ENCODE measurements at regions not wholly inside any gene's neighbourhood (a gene's known extent, or its start where the extent isn't known, plus 50 kb on each side); places are given as distances from the start of the nearest gene placed in this dataset.

GRCh38 chr5:107218457-107219193 is 452.1 kb downstream of the EFNA5 start:
- Histone ChIP-seq H3K9me3 (no peaks in the 10 kb centered on the region), H3K9me2 (no peaks in the 10 kb centered on the region), H3K4me1 (ENCODE audit: control insufficient read depth in 1 of 2, insufficient read depth in 2 of 2, low read depth in 1 of 2, low read length in 1 of 2) (peaks cover 4% of the 10 kb centered on the region in 2 experiments; a peak in 2 of 4 replicates), H3K79me2 (ENCODE audit: insufficient read depth) (no peaks in the 10 kb centered on the region), H3K4me3 (ENCODE audit: low read depth in 2 of 2, low read length in 1 of 2) (no peak overlapping the region), H4K20me1 (ENCODE audit: insufficient read depth) (no peaks in the 10 kb centered on the region), H3K36me3 (replicated peaks in 1 of 2; ENCODE audit: control insufficient read depth in 1 of 2, insufficient read depth in 2 of 2, low read length in 1 of 2) (no peaks in the 10 kb centered on the region), H3K4me2 (no peak overlapping the region), H3K27ac (ENCODE audit: low read depth in 2 of 2, low read length in 1 of 2) (peak overlapping the region in 1 of 2 experiments; percentile 28; a peak in 1 of 4 replicates), H3K9ac (no peak overlapping the region), H2AFZ (ENCODE audit: low read depth) (no peak overlapping the region), H3K27me3 (ENCODE audit: insufficient read depth) (no peaks in the 10 kb centered on the region), H3F3A (replicated peaks; ENCODE audit: insufficient read depth) (peaks cover 9% of the 10 kb centered on the region)
- POLR2A ChIA-PET, result no interaction called here
- CTCF ChIA-PET, result interaction anchor here (0.6 to 1.2 kb wide), 2 partner anchors 12 to 29 kb away, joined by 3 read pairs; no protein-coding TSS in a partner anchor
- no peak for TF ChIP-seq PBX3 (IDR thresholded peaks at IDR 0.05)
- TF ChIP-seq ZBTB33 (IDR thresholded peaks at IDR 0.05; ENCODE audit: borderline replicate concordance, low read depth), result no peak
- no peak for TF ChIP-seq CTCF (IDR thresholded peaks at IDR 0.05)
- TF ChIP-seq SMC3 (IDR thresholded peaks at IDR 0.05; ENCODE audit: low read depth, low read length), result no peak
- no peak for TF ChIP-seq IRF3 (IDR thresholded peaks at IDR 0.05; ENCODE audit: low read depth, low read length)
- no peak for TF ChIP-seq YY1 (IDR thresholded peaks at IDR 0.05; ENCODE audit: low read depth)
- no peak for TF ChIP-seq GATA2 (CRISPR knock-in tag; IDR thresholded peaks at IDR 0.05)
- no peak for DNase-seq
- 81% methylated on average over 1 of the region's 1 CpG for WGBS (ENCODE audit: low lambda C conversion rate)

- Histone ChIP-seq H3K9ac (no peak overlapping the region), H4K20me1 (ENCODE audit: insufficient read depth) (no peaks in the 10 kb centered on the region), H3K36me3 (replicated peaks in 1 of 2; ENCODE audit: control insufficient read depth in 1 of 2, insufficient read depth in 2 of 2, low read length in 1 of 2) (no peaks in the 10 kb centered on the region), H2AFZ (ENCODE audit: low read depth) (no peak overlapping the region), H3K4me2 (no peak overlapping the region), H3K9me3 (no peaks in the 10 kb centered on the region), H3K9me2 (no peaks in the 10 kb centered on the region), H3K4me3 (ENCODE audit: low read depth in 2 of 2, low read length in 1 of 2) (no peak overlapping the region), H3K27me3 (ENCODE audit: insufficient read depth) (no peaks in the 10 kb centered on the region), H3F3A (replicated peaks; ENCODE audit: insufficient read depth) (peaks cover 9% of the 10 kb centered on the region), H3K27ac (ENCODE audit: low read depth in 2 of 2, low read length in 1 of 2) (peak overlapping the region in 1 of 2 experiments; percentile 28; a peak in 1 of 4 replicates), H3K79me2 (ENCODE audit: insufficient read depth) (no peaks in the 10 kb centered on the region), H3K4me1 (ENCODE audit: control insufficient read depth in 1 of 2, insufficient read depth in 2 of 2, low read depth in 1 of 2, low read length in 1 of 2) (peaks cover 4 to 8% of the 10 kb centered on the region in 2 experiments; a peak in 3 of 4 replicates)
- DNase-seq, result no peak
- TF ChIP-seq PBX3 (IDR thresholded peaks at IDR 0.05) (peak; percentile 50; the same call in 1 of the 2 replicates), POLR2AphosphoS5 (IDR thresholded peaks at IDR 0.05; ENCODE audit: low read depth, low read length) (no peak), TCF12 (IDR thresholded peaks at IDR 0.05) (0 out of 2 replicates have a peak, but pooled peaks have one; percentile 56)
- ChIA-PET POLR2A (no interaction called here), CTCF (interaction anchor here (0.6 to 1.2 kb wide), 2 partner anchors 13 to 30 kb away, joined by 3 read pairs; no protein-coding TSS in a partner anchor)
- WGBS (ENCODE audit: low lambda C conversion rate), result 83% methylated on average over 3 of the region's 3 CpGs
Measured at GRCh38 chr5:107217721-107218130, 453.0 kb downstream of the EFNA5 start.
